ENCODE measurements at regions not wholly inside any gene's neighbourhood (a gene's known extent, or its start where the extent isn't known, plus 50 kb on each side); places are given as distances from the start of the nearest gene placed in this dataset.

- no peaks in the 10 kb centered on the region for H3K9me3 ChIP-seq (ENCODE audit: insufficient read depth in 2 of 2, low read depth in 1 of 2, low read length in 1 of 2)
- H3K4me1 ChIP-seq (replicated peaks in 1 of 4; ENCODE audit: control insufficient read depth in 3 of 4, insufficient read depth in 4 of 4, low read length in 3 of 4), result no peaks in the 10 kb centered on the region
- no peak overlapping the region for H3K14ac ChIP-seq (ENCODE audit: insufficient read length)
- H4K5ac ChIP-seq (ENCODE audit: insufficient read length, low read depth, low read length), result no peak overlapping the region
- WGBS, 2 experiments (ENCODE audit: extremely low coverage in 1 of 2, insufficient coverage in 1 of 2, insufficient read length in 1 of 2, insufficient replicate concordance in 2 of 2, low coverage in 1 of 2, low lambda C conversion rate in 2 of 2, missing lambda C conversion rate in 1 of 2), result 75% methylated on average over 1 of the region's 1 CpG; no CpG with 5 or more reads in 1 of the 2 experiments
- no peak overlapping the region for H2BK20ac ChIP-seq (ENCODE audit: low read length)
- H3K4ac ChIP-seq (replicated peaks; ENCODE audit: insufficient read length, low read depth, low read length), result no peak overlapping the region
- FAIRE-seq (no peak), DNase-seq (ENCODE audit: low read depth in 1 of 2, low spot score in 2 of 2) (no peak)
- H3K23ac ChIP-seq (ENCODE audit: insufficient read length), result no peak overlapping the region
- no peak overlapping the region for H3K18ac ChIP-seq (ENCODE audit: extremely low read depth, low read length)
- H3K56ac ChIP-seq (replicated peaks; ENCODE audit: insufficient read length, low read depth, low read length), result no peak overlapping the region
- no peak overlapping the region for H4K91ac ChIP-seq (replicated peaks; ENCODE audit: insufficient read length, low read length)
- H3K79me2 ChIP-seq (ENCODE audit: control insufficient read depth in 1 of 2, insufficient read depth in 2 of 2, low read length in 2 of 2), result no peaks in the 10 kb centered on the region
- H3K23me2 ChIP-seq (ENCODE audit: low read depth, low read length), result no peaks in the 10 kb centered on the region
- ChIA-PET POLR2A (ENCODE audit: partially characterized antibody) (no interaction called here), CTCF (ENCODE audit: partially characterized antibody) (interaction anchor here (1.1 to 4.3 kb wide), 2 partner anchors 13 to 17 kb away, joined by 3 to 28 read pairs; no protein-coding TSS in a partner anchor)
- H3K36me3 ChIP-seq (ENCODE audit: control insufficient read depth in 2 of 4, insufficient read depth in 4 of 4, low read length in 3 of 4), result no peaks in the 10 kb centered on the region
- no peak overlapping the region for H2BK5ac ChIP-seq (ENCODE audit: low read depth, low read length)
- H3K4me2 ChIP-seq (ENCODE audit: insufficient read depth in 1 of 2, low read depth in 2 of 2, low read length in 2 of 2), result no peak overlapping the region
- no peaks in the 10 kb centered on the region for H3K27me3 ChIP-seq (replicated peaks in 1 of 4; ENCODE audit: control insufficient read depth in 3 of 4, extremely low read depth in 1 of 4, insufficient read depth in 3 of 4, low read length in 3 of 4)
- no peak overlapping the region for H3K4me3 ChIP-seq (ENCODE audit: extremely low read depth in 1 of 4, insufficient read depth in 2 of 4, low read depth in 3 of 4, low read length in 4 of 4)
- H3K27ac ChIP-seq (ENCODE audit: low read depth, low read length), result no peak overlapping the region
- H2AFZ ChIP-seq (ENCODE audit: low read length), result no peak overlapping the region
- no peak overlapping the region for H2AK5ac ChIP-seq (ENCODE audit: low read depth, low read length)
- H3K79me1 ChIP-seq (ENCODE audit: low read depth, low read length), result no peaks in the 10 kb centered on the region
- no peaks in the 10 kb centered on the region for H4K20me1 ChIP-seq (replicated peaks in 1 of 2; ENCODE audit: control insufficient read depth in 1 of 2, insufficient read depth in 2 of 2, low read length in 2 of 2)
- H4K8ac ChIP-seq (ENCODE audit: extremely low read depth, insufficient read depth, low read length), result no peak overlapping the region
- H2BK12ac ChIP-seq (ENCODE audit: low read depth, low read length), result no peak overlapping the region
- H2BK15ac ChIP-seq (ENCODE audit: low read length), result no peak overlapping the region
- no peak overlapping the region for H2BK120ac ChIP-seq (replicated peaks; ENCODE audit: low read depth, low read length)
- no peak overlapping the region for H3K9ac ChIP-seq (replicated peaks in 1 of 4; ENCODE audit: extremely low read depth in 1 of 4, low read depth in 3 of 4, low read length in 3 of 4)
- TF ChIP-seq BRCA1 (IDR thresholded peaks at IDR 0.05; ENCODE audit: low read depth, low read length) (no peak), TAF7 (optimal IDR thresholded peaks at IDR 0.05; ENCODE audit: borderline replicate concordance, low read depth, low read length) (no peak), BCL11A (IDR thresholded peaks at IDR 0.05; ENCODE audit: low read depth in 2 of 2, low read length in 2 of 2) (no peak), MAFK (IDR thresholded peaks at IDR 0.05; ENCODE audit: low read depth, low read length) (no peak), CBX8 (IDR thresholded peaks at IDR 0.05; ENCODE audit: borderline replicate concordance, low read depth, low read length) (no peak)
- TF ChIP-seq, protein P1, sequence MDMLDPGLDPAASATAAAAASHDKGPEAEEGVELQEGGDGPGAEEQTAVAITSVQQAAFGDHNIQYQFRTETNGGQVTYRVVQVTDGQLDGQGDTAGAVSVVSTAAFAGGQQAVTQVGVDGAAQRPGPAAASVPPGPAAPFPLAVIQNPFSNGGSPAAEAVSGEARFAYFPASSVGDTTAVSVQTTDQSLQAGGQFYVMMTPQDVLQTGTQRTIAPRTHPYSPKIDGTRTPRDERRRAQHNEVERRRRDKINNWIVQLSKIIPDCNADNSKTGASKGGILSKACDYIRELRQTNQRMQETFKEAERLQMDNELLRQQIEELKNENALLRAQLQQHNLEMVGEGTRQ (IDR thresholded peaks at IDR 0.05; ENCODE audit: low read length), result no peak
Observed at GRCh38 chr2:65652066-65652465, 219.7 kb upstream of the SPRED2 start.
